ENCODE measurements at regions not wholly inside any gene's neighbourhood (a gene's known extent, or its start where the extent isn't known, plus 50 kb on each side); places are given as distances from the start of the nearest gene placed in this dataset.

- Histone ChIP-seq H3K9me3 (ENCODE audit: control insufficient read depth in 1 of 2, insufficient read depth in 1 of 2, low read depth in 1 of 2, low read length in 2 of 2) (no peaks in the 10 kb centered on the region; a peak in 1 of 4 replicates), H3K79me2 (ENCODE audit: insufficient read depth, low read length) (no peaks in the 10 kb centered on the region), H3K36me3 (ENCODE audit: control insufficient read depth in 1 of 2, insufficient read depth in 2 of 2, low read length in 2 of 2) (no peaks in the 10 kb centered on the region), H3K27ac (ENCODE audit: low read depth, low read length) (no peak overlapping the region), H3K4me1 (ENCODE audit: control insufficient read depth in 1 of 2, insufficient read depth in 2 of 2, low read length in 2 of 2) (no peaks in the 10 kb centered on the region), H2AFZ (ENCODE audit: low read depth, low read length, poor library complexity, severe bottlenecking) (no peak overlapping the region), H4K20me1 (ENCODE audit: insufficient read depth) (no peaks in the 10 kb centered on the region), H3K9me2 (ENCODE audit: insufficient read depth) (no peaks in the 10 kb centered on the region), H3K27me3 (ENCODE audit: insufficient read depth, low read length) (no peaks in the 10 kb centered on the region), H3K4me3 (replicated peaks in 1 of 2; ENCODE audit: low read depth in 1 of 2, low read length in 2 of 2) (no peak overlapping the region), H3K9ac (ENCODE audit: low read length) (no peak overlapping the region), H3K4me2 (ENCODE audit: low read length) (no peak overlapping the region)
- no peak for ATAC-seq
- no peak for TF ChIP-seq EGR1 (IDR thresholded peaks at IDR 0.05; ENCODE audit: low read depth)
- TF ChIP-seq TCF7L2 (IDR thresholded peaks at IDR 0.05; ENCODE audit: borderline replicate concordance, extremely low read depth, insufficient read depth, insufficient read length), result no peak
- no peak for TF ChIP-seq POLR2AphosphoS5 (IDR thresholded peaks at IDR 0.05; ENCODE audit: low read depth, low read length)
- TF ChIP-seq RAD21 (IDR thresholded peaks at IDR 0.05; ENCODE audit: low read depth), result no peak
- TF ChIP-seq EZH2phosphoT487 (IDR thresholded peaks at IDR 0.05; ENCODE audit: borderline replicate concordance), result no peak
- no peak for TF ChIP-seq CTCF (IDR thresholded peaks at IDR 0.05 in 2 of 3, conservative IDR thresholded peaks at IDR 0.05 in 1 of 3; ENCODE audit: borderline replicate concordance in 1 of 3, insufficient read depth in 1 of 3, low read depth in 2 of 3, low read length in 2 of 3)
- no peak for TF ChIP-seq SP1 (IDR thresholded peaks at IDR 0.05; ENCODE audit: low read depth)
- no peak for TF ChIP-seq ZFX (IDR thresholded peaks at IDR 0.05)
- TF ChIP-seq, protein P1, sequence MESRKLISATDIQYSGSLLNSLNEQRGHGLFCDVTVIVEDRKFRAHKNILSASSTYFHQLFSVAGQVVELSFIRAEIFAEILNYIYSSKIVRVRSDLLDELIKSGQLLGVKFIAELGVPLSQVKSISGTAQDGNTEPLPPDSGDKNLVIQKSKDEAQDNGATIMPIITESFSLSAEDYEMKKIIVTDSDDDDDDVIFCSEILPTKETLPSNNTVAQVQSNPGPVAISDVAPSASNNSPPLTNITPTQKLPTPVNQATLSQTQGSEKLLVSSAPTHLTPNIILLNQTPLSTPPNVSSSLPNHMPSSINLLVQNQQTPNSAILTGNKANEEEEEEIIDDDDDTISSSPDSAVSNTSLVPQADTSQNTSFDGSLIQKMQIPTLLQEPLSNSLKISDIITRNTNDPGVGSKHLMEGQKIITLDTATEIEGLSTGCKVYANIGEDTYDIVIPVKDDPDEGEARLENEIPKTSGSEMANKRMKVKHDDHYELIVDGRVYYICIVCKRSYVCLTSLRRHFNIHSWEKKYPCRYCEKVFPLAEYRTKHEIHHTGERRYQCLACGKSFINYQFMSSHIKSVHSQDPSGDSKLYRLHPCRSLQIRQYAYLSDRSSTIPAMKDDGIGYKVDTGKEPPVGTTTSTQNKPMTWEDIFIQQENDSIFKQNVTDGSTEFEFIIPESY (IDR thresholded peaks at IDR 0.05; ENCODE audit: extremely low read depth, insufficient replicate concordance, low read length), result no peak
- TF ChIP-seq FOSL1 (IDR thresholded peaks at IDR 0.05; ENCODE audit: low read depth), result no peak
- no peak for TF ChIP-seq EZH2 (IDR thresholded peaks at IDR 0.05)
- no peak for TF ChIP-seq JUND (IDR thresholded peaks at IDR 0.05)
- no peak for TF ChIP-seq POLR2A (IDR thresholded peaks at IDR 0.05; ENCODE audit: borderline replicate concordance, extremely low read depth, insufficient read depth, insufficient read length)
- TF ChIP-seq, protein P2, sequence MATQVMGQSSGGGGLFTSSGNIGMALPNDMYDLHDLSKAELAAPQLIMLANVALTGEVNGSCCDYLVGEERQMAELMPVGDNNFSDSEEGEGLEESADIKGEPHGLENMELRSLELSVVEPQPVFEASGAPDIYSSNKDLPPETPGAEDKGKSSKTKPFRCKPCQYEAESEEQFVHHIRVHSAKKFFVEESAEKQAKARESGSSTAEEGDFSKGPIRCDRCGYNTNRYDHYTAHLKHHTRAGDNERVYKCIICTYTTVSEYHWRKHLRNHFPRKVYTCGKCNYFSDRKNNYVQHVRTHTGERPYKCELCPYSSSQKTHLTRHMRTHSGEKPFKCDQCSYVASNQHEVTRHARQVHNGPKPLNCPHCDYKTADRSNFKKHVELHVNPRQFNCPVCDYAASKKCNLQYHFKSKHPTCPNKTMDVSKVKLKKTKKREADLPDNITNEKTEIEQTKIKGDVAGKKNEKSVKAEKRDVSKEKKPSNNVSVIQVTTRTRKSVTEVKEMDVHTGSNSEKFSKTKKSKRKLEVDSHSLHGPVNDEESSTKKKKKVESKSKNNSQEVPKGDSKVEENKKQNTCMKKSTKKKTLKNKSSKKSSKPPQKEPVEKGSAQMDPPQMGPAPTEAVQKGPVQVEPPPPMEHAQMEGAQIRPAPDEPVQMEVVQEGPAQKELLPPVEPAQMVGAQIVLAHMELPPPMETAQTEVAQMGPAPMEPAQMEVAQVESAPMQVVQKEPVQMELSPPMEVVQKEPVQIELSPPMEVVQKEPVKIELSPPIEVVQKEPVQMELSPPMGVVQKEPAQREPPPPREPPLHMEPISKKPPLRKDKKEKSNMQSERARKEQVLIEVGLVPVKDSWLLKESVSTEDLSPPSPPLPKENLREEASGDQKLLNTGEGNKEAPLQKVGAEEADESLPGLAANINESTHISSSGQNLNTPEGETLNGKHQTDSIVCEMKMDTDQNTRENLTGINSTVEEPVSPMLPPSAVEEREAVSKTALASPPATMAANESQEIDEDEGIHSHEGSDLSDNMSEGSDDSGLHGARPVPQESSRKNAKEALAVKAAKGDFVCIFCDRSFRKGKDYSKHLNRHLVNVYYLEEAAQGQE (IDR thresholded peaks at IDR 0.05; ENCODE audit: low read depth), result no peak
- TF ChIP-seq SIN3A (IDR thresholded peaks at IDR 0.05; ENCODE audit: low read depth), result no peak
- TF ChIP-seq CBX3 (IDR thresholded peaks at IDR 0.05; ENCODE audit: low read depth), result no peak
- TF ChIP-seq, protein P3, sequence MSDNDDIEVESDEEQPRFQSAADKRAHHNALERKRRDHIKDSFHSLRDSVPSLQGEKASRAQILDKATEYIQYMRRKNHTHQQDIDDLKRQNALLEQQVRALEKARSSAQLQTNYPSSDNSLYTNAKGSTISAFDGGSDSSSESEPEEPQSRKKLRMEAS (IDR thresholded peaks at IDR 0.05), result no peak
- RAD21 ChIA-PET (ENCODE audit: low non-redundant PET in 1 of 2, low total read pairs in 2 of 2, uncharacterized antibody in 2 of 2, unreplicated experiment in 2 of 2), result no interaction called here
- DNase-seq (ENCODE audit: low read depth, low spot score), result no peak
- CTCF ChIA-PET, result no interaction called here
- BruUV-seq (replicated peaks), result no TSS peak
- intact Hi-C loops (cut with micrococcal nuclease), result no loop called here
- POLR2A ChIA-PET, result no interaction called here
These were observed 267.5 kb downstream of the OGFRL1 start for GRCh38 chr6:71556141-71556540.

Measured in HCT116 (cell line).